HUES6 (cell line): ENCODE measurements at regions not wholly inside any gene's neighbourhood (a gene's known extent, or its start where the extent isn't known, plus 50 kb on each side); places are given as distances from the start of the nearest gene placed in this dataset.

Source experiments
- H3K27ac ChIP-seq: 2 replicates; pipeline ENCODE4 v1.7.0; 2013; ENCODE audit warnings: low read depth, mild to moderate bottlenecking, low read length, inconsistent platforms
- H3K27me3 ChIP-seq: 2 replicates; pipeline ENCODE4 v1.6.1; 2013; ENCODE audit warnings: low read length; ENCODE audit not compliant: control insufficient read depth, insufficient read depth
- H3K36me3 ChIP-seq: 2 replicates; pipeline ENCODE4 v1.6.1; 2013; ENCODE audit warnings: low read length; ENCODE audit not compliant: control insufficient read depth, insufficient read depth
- H3K4me1 ChIP-seq: 2 replicates; pipeline ENCODE4 v1.6.1; 2013; ENCODE audit warnings: low read length; ENCODE audit not compliant: control insufficient read depth, insufficient read depth
- H3K4me3 ChIP-seq: 2 replicates; pipeline ENCODE4 v1.5.1; 2013; ENCODE audit warnings: low read depth, low read length
- H3K9ac ChIP-seq: one replicate; pipeline ENCODE4 v1.6.1; 2013; ENCODE audit warnings: mild to moderate bottlenecking, low read length
- H3K9me3 ChIP-seq: 2 replicates; pipeline ENCODE4 v1.6.1; 2013; ENCODE audit warnings: low read depth, low read length; ENCODE audit not compliant: control insufficient read depth, insufficient read depth

DNA sequence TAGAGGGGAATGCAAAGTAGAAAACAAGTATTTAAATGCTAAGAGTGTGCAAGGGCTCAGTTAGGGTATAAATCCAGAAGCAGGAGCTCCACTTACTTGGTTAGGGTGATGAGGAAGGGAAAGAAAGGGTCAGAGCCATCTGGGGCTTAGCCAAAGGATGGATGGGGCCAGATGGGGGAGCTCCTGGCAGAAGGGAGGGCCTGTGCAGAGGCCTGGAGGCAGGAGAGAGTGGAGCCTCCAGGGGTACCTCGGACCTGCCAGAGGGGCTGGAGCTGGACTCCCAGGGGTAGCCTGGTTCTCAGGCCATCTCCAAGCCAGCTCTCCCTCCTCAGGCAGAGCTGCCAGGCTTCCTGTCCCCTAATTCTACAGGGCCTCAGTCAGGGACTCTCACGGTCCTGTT lies 506.3 kb downstream of the SHQ1 start:
- Histone ChIP-seq H3K27me3 (no peaks in the 10 kb centered on the region), H3K9ac (no peak overlapping the region), H3K4me3 (no peak overlapping the region), H3K9me3 (0 out of 2 replicates have a peak, but pooled peaks cover 3% of the 10 kb centered on the region), H3K36me3 (no peaks in the 10 kb centered on the region), H3K27ac (no peak overlapping the region), H3K4me1 (peaks cover 28% of the 10 kb centered on the region)

- Histone ChIP-seq H3K36me3 (no peaks in the 10 kb centered on the region), H3K4me3 (no peak overlapping the region), H3K9ac (no peak overlapping the region), H3K27ac (no peak overlapping the region), H3K9me3 (0 out of 2 replicates have a peak, but pooled peaks cover 3% of the 10 kb centered on the region), H3K4me1 (peaks cover 29% of the 10 kb centered on the region), H3K27me3 (no peaks in the 10 kb centered on the region)
These were observed 506.9 kb downstream of the SHQ1 start for GRCh38 chr3:72341380-72341770.

GRCh38 chr3:72340476-72341379 lies 507.5 kb downstream of the SHQ1 start:
- Histone ChIP-seq H3K4me1 (peaks cover 33% of the 10 kb centered on the region), H3K27me3 (no peaks in the 10 kb centered on the region), H3K27ac (no peak overlapping the region), H3K36me3 (no peaks in the 10 kb centered on the region), H3K4me3 (no peak overlapping the region), H3K9ac (no peak overlapping the region), H3K9me3 (0 out of 2 replicates have a peak, but pooled peaks cover 3% of the 10 kb centered on the region)

- Histone ChIP-seq H3K9ac (no peak overlapping the region), H3K27ac (no peak overlapping the region), H3K9me3 (0 out of 2 replicates have a peak, but pooled peaks cover 3% of the 10 kb centered on the region), H3K4me1 (peaks cover 39% of the 10 kb centered on the region), H3K27me3 (no peaks in the 10 kb centered on the region), H3K36me3 (no peaks in the 10 kb centered on the region), H3K4me3 (no peak overlapping the region)
These were observed 508.2 kb downstream of the SHQ1 start for GRCh38 chr3:72340056-72340455.

DNA sequence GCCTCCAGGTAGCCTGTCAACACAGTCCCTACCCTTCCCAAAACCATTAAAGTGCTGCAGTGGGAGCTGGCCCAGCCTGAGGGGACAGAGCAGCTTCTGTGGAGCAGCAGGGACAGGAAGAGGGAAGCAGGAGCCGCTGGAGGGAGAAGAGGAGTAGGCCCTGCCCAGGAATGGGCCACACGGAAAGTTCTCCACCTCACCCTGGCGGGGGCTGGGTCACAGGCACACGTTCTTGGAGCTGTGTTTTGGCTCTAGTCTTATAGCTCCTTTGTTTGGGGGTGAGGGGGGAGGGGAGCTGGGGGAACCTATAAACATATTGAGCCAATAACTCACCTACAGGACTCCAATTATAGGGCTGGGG lies 508.6 kb downstream of the SHQ1 start:
- H3K27ac ChIP-seq, result no peak overlapping the region
- peaks cover 42% of the 10 kb centered on the region for H3K4me1 ChIP-seq
- no peak overlapping the region for H3K4me3 ChIP-seq
- H3K9ac ChIP-seq, result no peak overlapping the region
- H3K27me3 ChIP-seq, result no peaks in the 10 kb centered on the region
- 0 out of 2 replicates have a peak, but pooled peaks cover 3% of the 10 kb centered on the region for H3K9me3 ChIP-seq
- no peaks in the 10 kb centered on the region for H3K36me3 ChIP-seq

DNA sequence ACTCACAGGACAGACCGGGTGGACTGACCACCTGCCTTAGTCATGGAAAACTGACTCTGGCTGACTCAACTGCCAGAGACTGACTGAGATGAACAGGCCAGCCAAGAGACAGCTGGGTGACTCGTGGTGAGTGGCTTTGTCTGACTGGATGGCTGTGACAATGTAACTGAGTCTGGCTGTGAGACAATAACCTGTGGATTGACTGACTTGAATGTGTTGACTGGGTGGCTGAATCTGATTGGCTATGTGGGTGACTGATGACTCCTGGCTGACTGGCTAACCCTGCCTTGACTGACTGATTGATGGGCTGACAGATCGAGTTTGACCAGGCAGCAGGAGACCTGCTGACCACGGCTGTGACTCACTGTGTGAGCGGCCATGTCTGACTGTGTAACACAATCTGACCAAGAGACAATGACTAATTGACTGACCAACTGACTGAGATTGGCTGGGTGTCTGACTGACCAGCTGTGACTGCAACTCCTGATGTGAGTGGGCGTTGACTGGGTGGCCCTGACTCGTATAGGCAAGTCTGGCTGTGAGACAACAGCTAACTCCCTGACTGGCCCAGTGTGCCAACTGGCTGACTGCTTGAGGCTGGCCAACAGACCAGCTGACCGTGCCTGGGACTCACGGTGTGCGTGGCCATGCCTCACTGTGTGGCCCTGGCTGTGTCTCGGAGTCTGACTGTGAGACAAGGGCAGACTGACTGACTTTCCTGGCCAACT lies 509.1 kb downstream of the SHQ1 start:
- no peaks in the 10 kb centered on the region for H3K36me3 ChIP-seq
- 0 out of 2 replicates have a peak, but pooled peaks cover 3% of the 10 kb centered on the region for H3K9me3 ChIP-seq
- no peak overlapping the region for H3K9ac ChIP-seq
- H3K4me3 ChIP-seq, result no peak overlapping the region
- no peak overlapping the region for H3K27ac ChIP-seq
- H3K27me3 ChIP-seq, result 0 out of 2 replicates have a peak, but pooled peaks cover 1% of the 10 kb centered on the region
- peaks cover 47% of the 10 kb centered on the region for H3K4me1 ChIP-seq

- Histone ChIP-seq H3K9me3 (0 out of 2 replicates have a peak, but pooled peaks cover 3% of the 10 kb centered on the region), H3K4me3 (no peak overlapping the region), H3K4me1 (peaks cover 48% of the 10 kb centered on the region), H3K27ac (no peak overlapping the region), H3K9ac (no peak overlapping the region), H3K36me3 (no peaks in the 10 kb centered on the region), H3K27me3 (peaks cover 9% of the 10 kb centered on the region; the same call in 1 of the 2 replicates)
These were observed 509.9 kb downstream of the SHQ1 start for GRCh38 chr3:72338082-72338941.

DNA sequence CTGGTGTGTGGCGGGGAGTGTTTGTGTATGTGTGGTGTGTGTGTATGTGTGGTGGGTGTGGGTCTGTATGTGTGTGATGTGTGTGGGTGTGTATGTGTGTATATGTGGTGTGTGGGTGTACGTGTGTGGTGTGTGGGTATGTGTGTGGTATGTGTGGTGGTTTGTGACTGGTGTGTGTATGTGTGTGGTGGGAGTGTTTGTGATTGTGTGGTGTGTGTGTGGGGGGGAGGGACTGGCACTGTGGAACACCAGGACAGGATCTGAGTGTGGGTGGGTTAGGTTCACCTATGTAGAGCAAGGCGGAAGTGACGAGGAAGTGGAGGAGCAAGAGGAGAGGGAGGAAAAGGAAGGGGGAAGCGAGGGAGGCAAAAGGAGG lies 510.8 kb downstream of the SHQ1 start:
- 0 out of 2 replicates have a peak, but pooled peaks cover 3% of the 10 kb centered on the region for H3K9me3 ChIP-seq
- no peaks in the 10 kb centered on the region for H3K36me3 ChIP-seq
- H3K9ac ChIP-seq, result peak overlapping the region; percentile 59
- H3K4me1 ChIP-seq, result peaks cover 48% of the 10 kb centered on the region
- no peak overlapping the region for H3K27ac ChIP-seq
- H3K27me3 ChIP-seq, result peaks cover 9% of the 10 kb centered on the region; the same call in 1 of the 2 replicates
- no peak overlapping the region; the same call in 1 of the 2 replicates for H3K4me3 ChIP-seq

DNA sequence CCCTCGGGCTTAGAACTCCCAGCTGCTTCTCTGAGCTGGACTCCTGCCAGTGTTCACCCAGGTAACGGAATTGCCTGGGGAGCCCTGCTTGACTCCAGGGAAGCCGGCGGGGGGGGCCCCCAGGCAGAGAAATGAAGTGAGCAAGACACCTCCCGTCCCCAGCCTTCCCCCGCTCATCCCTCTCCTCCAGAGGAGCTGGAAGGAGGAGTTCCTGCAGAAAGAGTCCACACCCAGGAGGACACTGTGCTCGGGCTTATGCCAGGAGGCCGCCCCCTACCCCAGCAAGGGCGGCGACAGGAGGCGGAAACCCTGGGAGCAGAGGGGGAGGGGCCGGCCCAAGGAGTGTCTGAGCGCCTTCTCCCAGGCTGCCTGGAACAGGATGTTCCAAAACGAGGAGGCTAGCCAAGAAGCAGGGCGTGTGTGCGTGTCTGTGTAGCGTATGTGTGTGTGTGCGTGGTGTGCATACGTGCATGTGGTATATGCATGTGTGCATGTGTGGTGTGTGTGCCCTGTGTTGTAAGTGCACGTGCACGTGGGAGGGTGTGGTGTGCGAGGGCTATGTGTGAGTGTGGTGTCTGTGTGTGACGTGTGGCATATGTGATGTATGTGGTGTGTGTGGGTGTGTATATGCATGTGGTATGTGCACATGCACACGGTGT lies 511.3 kb downstream of the SHQ1 start:
- no peak overlapping the region for H3K27ac ChIP-seq
- peak overlapping the region; percentile 59 for H3K9ac ChIP-seq
- peaks cover 45% of the 10 kb centered on the region for H3K4me1 ChIP-seq
- 0 out of 2 replicates have a peak, but pooled peaks cover 3% of the 10 kb centered on the region for H3K9me3 ChIP-seq
- peaks cover 9% of the 10 kb centered on the region; the same call in 1 of the 2 replicates for H3K27me3 ChIP-seq
- H3K4me3 ChIP-seq, result peak overlapping the region; percentile 43; the same call in 1 of the 2 replicates
- no peaks in the 10 kb centered on the region for H3K36me3 ChIP-seq

GRCh38 chr3:72336114-72336651 lies 512.1 kb downstream of the SHQ1 start:
- Histone ChIP-seq H3K4me3 (no peak overlapping the region), H3K4me1 (peaks cover 41% of the 10 kb centered on the region), H3K9ac (peak overlapping the region; percentile 59), H3K27me3 (peaks cover 9% of the 10 kb centered on the region; the same call in 1 of the 2 replicates), H3K36me3 (no peaks in the 10 kb centered on the region), H3K27ac (no peak overlapping the region), H3K9me3 (0 out of 2 replicates have a peak, but pooled peaks cover 3% of the 10 kb centered on the region)
